ENCODE measurements at regions not wholly inside any gene's neighbourhood (a gene's known extent, or its start where the extent isn't known, plus 50 kb on each side); places are given as distances from the start of the nearest gene placed in this dataset.

DNA sequence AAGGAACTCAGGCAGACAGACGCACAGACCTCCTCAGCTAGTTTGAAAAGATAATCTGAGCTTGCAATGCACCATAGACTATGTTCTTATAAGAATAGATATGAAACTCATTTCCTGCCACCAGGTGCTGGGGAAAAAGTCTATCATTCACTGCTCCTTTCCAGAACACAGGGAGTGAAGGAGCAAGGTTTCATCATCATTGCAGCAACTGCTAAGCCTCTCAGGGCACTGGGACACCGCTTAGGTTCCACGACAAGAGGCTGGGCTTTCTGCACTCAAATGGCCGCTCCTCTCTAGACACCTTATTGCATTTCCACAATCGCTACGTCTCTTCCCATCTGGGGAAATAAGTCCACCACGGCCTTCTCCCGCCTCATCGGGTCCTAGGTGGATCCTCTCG, 418.5 kb upstream of the JARID2 start:
- Histone ChIP-seq H3K27me3 (ENCODE audit: low read length) (no peaks in the 10 kb centered on the region), H3F3A (ENCODE audit: insufficient read depth) (no peaks in the 10 kb centered on the region), H4K20me1 (ENCODE audit: low read depth, low read length) (no peaks in the 10 kb centered on the region), H3K27ac (ENCODE audit: low read depth, low read length) (no peak overlapping the region), H3K36me3 (ENCODE audit: low read length) (no peaks in the 10 kb centered on the region), H3K79me2 (ENCODE audit: insufficient read depth, low read length) (no peaks in the 10 kb centered on the region), H3K9me2 (replicated peaks; ENCODE audit: insufficient read depth, low read length) (no peaks in the 10 kb centered on the region), H3K4me3 (ENCODE audit: insufficient read depth, low read length, poor library complexity, severe bottlenecking) (no peak overlapping the region), H3K9me3 (ENCODE audit: insufficient read depth, low read length) (no peaks in the 10 kb centered on the region), H3K9ac (ENCODE audit: low read length) (no peak overlapping the region), H2AFZ (ENCODE audit: low read depth, low read length, severe bottlenecking) (no peak overlapping the region), H3K4me2 (ENCODE audit: low read depth, low read length, poor library complexity, severe bottlenecking) (no peak overlapping the region)
- TF ChIP-seq EZH2phosphoT487 (conservative IDR thresholded peaks at IDR 0.05; ENCODE audit: low read length), result no peak
- TF ChIP-seq, protein P1, sequence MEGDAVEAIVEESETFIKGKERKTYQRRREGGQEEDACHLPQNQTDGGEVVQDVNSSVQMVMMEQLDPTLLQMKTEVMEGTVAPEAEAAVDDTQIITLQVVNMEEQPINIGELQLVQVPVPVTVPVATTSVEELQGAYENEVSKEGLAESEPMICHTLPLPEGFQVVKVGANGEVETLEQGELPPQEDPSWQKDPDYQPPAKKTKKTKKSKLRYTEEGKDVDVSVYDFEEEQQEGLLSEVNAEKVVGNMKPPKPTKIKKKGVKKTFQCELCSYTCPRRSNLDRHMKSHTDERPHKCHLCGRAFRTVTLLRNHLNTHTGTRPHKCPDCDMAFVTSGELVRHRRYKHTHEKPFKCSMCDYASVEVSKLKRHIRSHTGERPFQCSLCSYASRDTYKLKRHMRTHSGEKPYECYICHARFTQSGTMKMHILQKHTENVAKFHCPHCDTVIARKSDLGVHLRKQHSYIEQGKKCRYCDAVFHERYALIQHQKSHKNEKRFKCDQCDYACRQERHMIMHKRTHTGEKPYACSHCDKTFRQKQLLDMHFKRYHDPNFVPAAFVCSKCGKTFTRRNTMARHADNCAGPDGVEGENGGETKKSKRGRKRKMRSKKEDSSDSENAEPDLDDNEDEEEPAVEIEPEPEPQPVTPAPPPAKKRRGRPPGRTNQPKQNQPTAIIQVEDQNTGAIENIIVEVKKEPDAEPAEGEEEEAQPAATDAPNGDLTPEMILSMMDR (IDR thresholded peaks at IDR 0.05; ENCODE audit: insufficient read depth, low read length, poor library complexity, severe bottlenecking), result no peak

DNA sequence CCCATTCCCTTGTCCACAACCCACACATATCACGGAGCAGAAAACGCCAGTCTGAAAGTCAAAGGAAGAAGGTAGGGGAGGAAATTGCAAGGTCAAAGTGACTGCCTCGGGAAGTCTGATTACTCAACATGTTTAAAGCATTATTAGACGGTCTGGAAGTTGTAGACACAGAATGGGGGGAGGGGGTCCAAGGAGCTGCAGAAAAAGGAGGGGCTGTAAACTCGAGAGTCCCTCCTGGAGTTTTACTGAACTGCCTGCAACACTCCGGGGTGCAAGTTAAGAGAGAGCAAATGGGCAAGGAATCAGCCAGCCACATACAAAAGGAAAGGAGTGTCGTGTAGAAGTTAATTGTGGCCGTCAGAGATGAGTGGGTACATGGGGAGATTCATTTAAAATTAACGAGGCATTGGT, 417.7 kb upstream of the JARID2 start:
- no peaks in the 10 kb centered on the region for H4K20me1 ChIP-seq (ENCODE audit: low read depth, low read length)
- H3F3A ChIP-seq (ENCODE audit: insufficient read depth), result no peaks in the 10 kb centered on the region
- TF ChIP-seq, protein P1 (IDR thresholded peaks at IDR 0.05; ENCODE audit: insufficient read depth, low read length, poor library complexity, severe bottlenecking), result no peak
- no peak for TF ChIP-seq EZH2phosphoT487 (conservative IDR thresholded peaks at IDR 0.05; ENCODE audit: low read length)
- H3K4me2 ChIP-seq (ENCODE audit: low read depth, low read length, poor library complexity, severe bottlenecking), result no peak overlapping the region
- H3K9ac ChIP-seq (ENCODE audit: low read length), result no peak overlapping the region
- no peak overlapping the region for H3K27ac ChIP-seq (ENCODE audit: low read depth, low read length)
- H3K27me3 ChIP-seq (ENCODE audit: low read length), result no peaks in the 10 kb centered on the region
- H3K9me3 ChIP-seq (ENCODE audit: insufficient read depth, low read length), result no peaks in the 10 kb centered on the region
- no peaks in the 10 kb centered on the region for H3K79me2 ChIP-seq (ENCODE audit: insufficient read depth, low read length)
- no peak overlapping the region for H3K4me3 ChIP-seq (ENCODE audit: insufficient read depth, low read length, poor library complexity, severe bottlenecking)
- no peaks in the 10 kb centered on the region for H3K9me2 ChIP-seq (replicated peaks; ENCODE audit: insufficient read depth, low read length)
- H2AFZ ChIP-seq (ENCODE audit: low read depth, low read length, severe bottlenecking), result no peak overlapping the region
- no peaks in the 10 kb centered on the region for H3K36me3 ChIP-seq (ENCODE audit: low read length)

DNA sequence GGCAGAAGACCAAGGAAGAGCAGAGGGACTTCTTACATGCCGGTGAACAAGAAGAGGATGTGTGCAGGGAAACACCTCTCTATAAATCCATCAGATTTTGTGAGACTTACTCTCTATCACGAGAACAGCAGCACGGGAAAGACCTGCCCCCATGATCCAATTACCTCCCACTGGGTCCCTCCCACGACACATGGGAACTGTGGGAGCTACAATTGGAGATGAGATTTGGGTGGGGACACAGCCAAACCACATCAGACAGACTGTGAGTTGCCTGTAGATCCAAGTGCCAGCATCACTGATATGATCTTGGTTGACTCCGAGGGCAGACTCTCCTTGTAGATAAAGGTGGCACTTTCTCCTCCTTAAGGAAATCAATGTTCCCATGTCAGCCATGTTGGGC, 414.8 kb upstream of the JARID2 start:
- peaks cover 7% of the 10 kb centered on the region; the same call in 1 of the 2 replicates for H3K27me3 ChIP-seq (ENCODE audit: low read length)
- H3K4me3 ChIP-seq (ENCODE audit: insufficient read depth, low read length, poor library complexity, severe bottlenecking), result no peak overlapping the region
- no peak overlapping the region for H2AFZ ChIP-seq (ENCODE audit: low read depth, low read length, severe bottlenecking)
- H3K4me2 ChIP-seq (ENCODE audit: low read depth, low read length, poor library complexity, severe bottlenecking), result no peak overlapping the region
- no peaks in the 10 kb centered on the region for H3F3A ChIP-seq (ENCODE audit: insufficient read depth)
- H3K36me3 ChIP-seq (ENCODE audit: low read length), result no peaks in the 10 kb centered on the region
- H4K20me1 ChIP-seq (ENCODE audit: low read depth, low read length), result no peaks in the 10 kb centered on the region
- H3K27ac ChIP-seq (ENCODE audit: low read depth, low read length), result no peak overlapping the region
- H3K9me2 ChIP-seq (replicated peaks; ENCODE audit: insufficient read depth, low read length), result no peaks in the 10 kb centered on the region; the same call in 1 of the 2 replicates
- TF ChIP-seq, protein P1 (IDR thresholded peaks at IDR 0.05; ENCODE audit: insufficient read depth, low read length, poor library complexity, severe bottlenecking), result no peak
- no peak for TF ChIP-seq EZH2phosphoT487 (conservative IDR thresholded peaks at IDR 0.05; ENCODE audit: low read length)
- H3K9me3 ChIP-seq (ENCODE audit: insufficient read depth, low read length), result no peaks in the 10 kb centered on the region
- H3K9ac ChIP-seq (ENCODE audit: low read length), result no peak overlapping the region
- no peaks in the 10 kb centered on the region for H3K79me2 ChIP-seq (ENCODE audit: insufficient read depth, low read length)
